ENCODE measurements at regions not wholly inside any gene's neighbourhood (a gene's known extent, or its start where the extent isn't known, plus 50 kb on each side); places are given as distances from the start of the nearest gene placed in this dataset.
A peak's percentile ranks its signal among the peaks of the same experiment; 100 is the strongest.

DNA sequence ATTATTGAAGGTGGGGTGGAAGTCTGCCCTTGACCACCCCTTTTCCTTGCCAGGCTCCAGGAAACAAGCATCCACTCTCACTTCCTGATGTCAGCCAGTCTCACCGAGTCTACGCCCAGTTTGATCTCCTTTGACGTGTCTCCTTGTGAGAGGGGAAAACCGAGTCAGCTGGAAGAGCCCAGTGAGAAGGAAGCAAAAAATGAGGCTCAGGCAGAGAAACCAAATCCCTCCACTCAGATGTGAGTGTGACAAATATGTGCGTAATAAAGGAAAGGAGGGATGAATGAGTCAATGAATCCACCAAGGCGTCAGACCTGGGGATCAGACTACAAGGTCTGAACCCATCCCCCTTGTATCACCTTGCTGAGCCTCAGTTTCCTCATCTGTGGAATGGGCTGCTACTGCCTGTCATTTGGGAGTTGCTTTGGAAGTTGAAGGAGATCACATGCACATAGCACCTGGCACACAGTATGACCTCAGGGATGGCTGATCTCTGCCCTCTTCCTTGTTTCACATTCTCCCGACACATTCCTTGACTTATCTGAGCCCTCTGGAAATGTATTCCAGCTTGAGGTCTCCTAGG is 61.3 kb upstream of the XPA start:
- Histone ChIP-seq H3K27ac (no peak overlapping the region), H4K20me1 (ENCODE audit: insufficient read depth) (no peaks in the 10 kb centered on the region), H3K9ac (no peak overlapping the region), H3K4me2 (ENCODE audit: unreplicated experiment) (no peak overlapping the region), H3K79me2 (ENCODE audit: insufficient read depth) (no peaks in the 10 kb centered on the region), H3F3A (ENCODE audit: insufficient read depth) (no peaks in the 10 kb centered on the region), H3K9me2 (ENCODE audit: insufficient read depth) (no peaks in the 10 kb centered on the region), H3K9me3 (ENCODE audit: low read depth) (no peaks in the 10 kb centered on the region), H3K4me1 (ENCODE audit: insufficient read depth) (peaks cover 10% of the 10 kb centered on the region; the same call in 1 of the 2 replicates), H3K36me3 (ENCODE audit: low read depth) (no peaks in the 10 kb centered on the region), H3K4me3 (no peak overlapping the region), H3K27me3 (replicated peaks; ENCODE audit: insufficient read depth) (peaks cover 23% of the 10 kb centered on the region), H2AFZ (no peak overlapping the region)
- TF ChIP-seq EZH2 (IDR thresholded peaks at IDR 0.05; ENCODE audit: insufficient read depth, poor library complexity, severe bottlenecking) (no peak), EZH2phosphoT487 (IDR thresholded peaks at IDR 0.05; ENCODE audit: insufficient read depth, low read depth) (no peak)
- peak; percentile 42 for DNase-seq
- in situ Hi-C loops (cut with MboI), result no loop called here
- WGBS, 2 experiments (ENCODE audit: low coverage in 1 of 2, low lambda C conversion rate in 2 of 2, missing lambda C conversion rate in 2 of 2), result 55% methylated on average over 7 of the region's 7 CpGs

DNA sequence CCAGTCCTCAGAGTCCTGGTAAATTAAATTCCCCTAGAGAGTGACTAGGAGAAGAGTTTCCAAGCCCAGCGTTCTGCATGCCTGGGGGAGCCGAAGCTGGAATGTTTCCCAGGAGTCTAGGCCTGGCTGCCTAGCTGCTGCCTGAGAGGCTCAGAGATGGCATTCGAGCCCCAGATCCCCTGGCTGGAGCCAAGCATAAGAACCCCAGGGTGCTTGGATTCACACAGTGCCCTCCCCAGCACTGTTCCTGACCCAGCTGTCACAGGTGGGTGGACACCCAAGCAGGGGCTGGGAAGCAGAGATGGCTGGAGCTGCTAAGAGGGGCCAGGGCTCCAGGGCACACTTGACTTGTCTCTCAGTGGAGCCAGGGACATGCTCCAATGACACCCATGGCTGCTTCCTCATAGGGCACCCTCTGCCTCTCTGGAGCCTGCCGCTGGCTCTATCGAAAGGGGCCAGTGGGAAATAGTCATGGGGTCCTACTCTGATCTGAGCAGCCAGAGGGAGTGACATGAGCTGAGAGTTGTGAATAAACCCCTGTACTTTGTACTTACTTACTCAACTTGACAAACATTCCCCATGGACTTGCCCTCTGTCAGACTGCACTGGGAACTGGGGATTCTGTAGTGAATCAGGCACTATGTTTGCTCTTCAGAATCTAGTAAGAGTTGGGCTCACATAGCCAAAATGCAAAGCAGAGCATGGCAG is 62.6 kb upstream of the XPA start:
- no peaks in the 10 kb centered on the region for H3K9me3 ChIP-seq (ENCODE audit: low read depth)
- H3K9me2 ChIP-seq (ENCODE audit: insufficient read depth), result no peaks in the 10 kb centered on the region
- H3K27me3 ChIP-seq (replicated peaks; ENCODE audit: insufficient read depth), result peaks cover 16% of the 10 kb centered on the region; the same call in 1 of the 2 replicates
- 45 to 50% methylated on average over 5 of the region's 5 CpGs for WGBS, 2 experiments (ENCODE audit: low coverage in 1 of 2, low lambda C conversion rate in 2 of 2, missing lambda C conversion rate in 2 of 2)
- in situ Hi-C loops (cut with MboI), result no loop called here
- peak overlapping the region; percentile 19 for H3K4me2 ChIP-seq (ENCODE audit: unreplicated experiment)
- H3K4me3 ChIP-seq, result no peak overlapping the region
- H3K79me2 ChIP-seq (ENCODE audit: insufficient read depth), result no peaks in the 10 kb centered on the region
- H3K27ac ChIP-seq, result no peak overlapping the region
- no peaks in the 10 kb centered on the region for H3K36me3 ChIP-seq (ENCODE audit: low read depth)
- peaks cover 10% of the 10 kb centered on the region; the same call in 1 of the 2 replicates for H3K4me1 ChIP-seq (ENCODE audit: insufficient read depth)
- H4K20me1 ChIP-seq (ENCODE audit: insufficient read depth), result no peaks in the 10 kb centered on the region
- no peaks in the 10 kb centered on the region for H3F3A ChIP-seq (ENCODE audit: insufficient read depth)
- no peak overlapping the region for H3K9ac ChIP-seq
- no peak overlapping the region for H2AFZ ChIP-seq
- no peak for TF ChIP-seq EZH2 (IDR thresholded peaks at IDR 0.05; ENCODE audit: insufficient read depth, poor library complexity, severe bottlenecking)
- no peak for TF ChIP-seq EZH2phosphoT487 (IDR thresholded peaks at IDR 0.05; ENCODE audit: insufficient read depth, low read depth)
- DNase-seq, result peak; percentile 47

GRCh38 chr9:97761056-97761598 is 64.0 kb upstream of the XPA start:
- H3K36me3 ChIP-seq (ENCODE audit: low read depth), result no peaks in the 10 kb centered on the region
- H2AFZ ChIP-seq, result no peak overlapping the region
- no peaks in the 10 kb centered on the region for H3K79me2 ChIP-seq (ENCODE audit: insufficient read depth)
- in situ Hi-C loops (cut with MboI), result no loop called here
- H3K9ac ChIP-seq, result no peak overlapping the region
- peaks cover 17% of the 10 kb centered on the region for H3K4me1 ChIP-seq (ENCODE audit: insufficient read depth)
- TF ChIP-seq EZH2phosphoT487 (IDR thresholded peaks at IDR 0.05; ENCODE audit: insufficient read depth, low read depth) (no peak), EZH2 (IDR thresholded peaks at IDR 0.05; ENCODE audit: insufficient read depth, poor library complexity, severe bottlenecking) (no peak)
- H3K27me3 ChIP-seq (replicated peaks; ENCODE audit: insufficient read depth), result peaks cover 16% of the 10 kb centered on the region; the same call in 1 of the 2 replicates
- no peaks in the 10 kb centered on the region for H4K20me1 ChIP-seq (ENCODE audit: insufficient read depth)
- no peak overlapping the region for H3K4me2 ChIP-seq (ENCODE audit: unreplicated experiment)
- WGBS, 2 experiments (ENCODE audit: low coverage in 1 of 2, low lambda C conversion rate in 2 of 2, missing lambda C conversion rate in 2 of 2), result 72 to 75% methylated on average over 8 of the region's 8 CpGs
- H3K27ac ChIP-seq, result no peak overlapping the region
- no peaks in the 10 kb centered on the region for H3F3A ChIP-seq (ENCODE audit: insufficient read depth)
- no peaks in the 10 kb centered on the region for H3K9me2 ChIP-seq (ENCODE audit: insufficient read depth)
- H3K4me3 ChIP-seq, result no peak overlapping the region
- no peaks in the 10 kb centered on the region for H3K9me3 ChIP-seq (ENCODE audit: low read depth)
- DNase-seq, result no peak

- Histone ChIP-seq H3K9ac (no peak overlapping the region), H3K36me3 (ENCODE audit: low read depth) (no peaks in the 10 kb centered on the region), H2AFZ (no peak overlapping the region), H3K4me3 (no peak overlapping the region), H3K9me3 (ENCODE audit: low read depth) (no peaks in the 10 kb centered on the region), H3K4me1 (ENCODE audit: insufficient read depth) (peaks cover 25% of the 10 kb centered on the region), H3K4me2 (ENCODE audit: unreplicated experiment) (no peak overlapping the region), H4K20me1 (ENCODE audit: insufficient read depth) (no peaks in the 10 kb centered on the region), H3F3A (ENCODE audit: insufficient read depth) (no peaks in the 10 kb centered on the region), H3K9me2 (ENCODE audit: insufficient read depth) (no peaks in the 10 kb centered on the region), H3K27ac (no peak overlapping the region), H3K27me3 (replicated peaks; ENCODE audit: insufficient read depth) (peaks cover 16% of the 10 kb centered on the region; the same call in 1 of the 2 replicates), H3K79me2 (ENCODE audit: insufficient read depth) (no peaks in the 10 kb centered on the region)
- TF ChIP-seq EZH2 (IDR thresholded peaks at IDR 0.05; ENCODE audit: insufficient read depth, poor library complexity, severe bottlenecking), result no peak
- TF ChIP-seq EZH2phosphoT487 (IDR thresholded peaks at IDR 0.05; ENCODE audit: insufficient read depth, low read depth), result no peak
- 63 to 68% methylated on average over 8 of the region's 8 CpGs for WGBS, 2 experiments (ENCODE audit: low coverage in 1 of 2, low lambda C conversion rate in 2 of 2, missing lambda C conversion rate in 2 of 2)
- no peak for DNase-seq
- in situ Hi-C loops (cut with MboI), result no loop called here
These were observed 64.7 kb upstream of the XPA start for GRCh38 chr9:97761879-97762278.

Data from GM23248 (cell line).